ENCODE measurements at regions not wholly inside any gene's neighbourhood (a gene's known extent, or its start where the extent isn't known, plus 50 kb on each side); places are given as distances from the start of the nearest gene placed in this dataset.

DNA sequence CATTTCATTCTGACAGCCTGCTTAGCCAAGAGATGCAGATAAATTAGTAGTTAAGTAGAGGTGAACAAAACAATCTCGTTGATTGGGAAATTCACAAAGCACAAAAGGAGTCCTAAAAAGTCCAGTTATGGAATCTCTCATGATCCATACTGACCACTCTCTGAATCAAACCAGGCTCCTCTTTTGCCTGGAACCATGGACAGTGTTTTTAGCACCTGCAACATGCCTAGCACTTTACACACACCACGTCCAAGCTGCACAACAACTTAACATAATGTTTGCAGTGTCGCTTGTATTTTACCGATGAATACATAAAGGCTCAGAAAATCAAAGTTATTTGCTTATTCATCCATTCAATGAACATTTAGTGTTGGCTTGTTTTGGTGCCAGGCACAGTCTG lies 101.8 kb upstream of the ST8SIA2 start:
- ChIA-PET CTCF (no interaction called here), POLR2A (no interaction called here)
- Histone ChIP-seq H3K27ac (ENCODE audit: extremely low read depth, low read depth, low read length) (no peak overlapping the region), H3K9me3 (ENCODE audit: control insufficient read depth, insufficient read depth, low read depth, low read length) (no peaks in the 10 kb centered on the region; the same call in 1 of the 2 replicates), H3K4me3 (ENCODE audit: low read depth, low read length) (no peak overlapping the region), H3K4me1 (ENCODE audit: control insufficient read depth, insufficient read depth, low read length) (no peaks in the 10 kb centered on the region), H3K36me3 (ENCODE audit: control insufficient read depth in 2 of 2, insufficient read depth in 1 of 2, low read length in 2 of 2) (no peaks in the 10 kb centered on the region)
- TF ChIP-seq, protein P1, sequence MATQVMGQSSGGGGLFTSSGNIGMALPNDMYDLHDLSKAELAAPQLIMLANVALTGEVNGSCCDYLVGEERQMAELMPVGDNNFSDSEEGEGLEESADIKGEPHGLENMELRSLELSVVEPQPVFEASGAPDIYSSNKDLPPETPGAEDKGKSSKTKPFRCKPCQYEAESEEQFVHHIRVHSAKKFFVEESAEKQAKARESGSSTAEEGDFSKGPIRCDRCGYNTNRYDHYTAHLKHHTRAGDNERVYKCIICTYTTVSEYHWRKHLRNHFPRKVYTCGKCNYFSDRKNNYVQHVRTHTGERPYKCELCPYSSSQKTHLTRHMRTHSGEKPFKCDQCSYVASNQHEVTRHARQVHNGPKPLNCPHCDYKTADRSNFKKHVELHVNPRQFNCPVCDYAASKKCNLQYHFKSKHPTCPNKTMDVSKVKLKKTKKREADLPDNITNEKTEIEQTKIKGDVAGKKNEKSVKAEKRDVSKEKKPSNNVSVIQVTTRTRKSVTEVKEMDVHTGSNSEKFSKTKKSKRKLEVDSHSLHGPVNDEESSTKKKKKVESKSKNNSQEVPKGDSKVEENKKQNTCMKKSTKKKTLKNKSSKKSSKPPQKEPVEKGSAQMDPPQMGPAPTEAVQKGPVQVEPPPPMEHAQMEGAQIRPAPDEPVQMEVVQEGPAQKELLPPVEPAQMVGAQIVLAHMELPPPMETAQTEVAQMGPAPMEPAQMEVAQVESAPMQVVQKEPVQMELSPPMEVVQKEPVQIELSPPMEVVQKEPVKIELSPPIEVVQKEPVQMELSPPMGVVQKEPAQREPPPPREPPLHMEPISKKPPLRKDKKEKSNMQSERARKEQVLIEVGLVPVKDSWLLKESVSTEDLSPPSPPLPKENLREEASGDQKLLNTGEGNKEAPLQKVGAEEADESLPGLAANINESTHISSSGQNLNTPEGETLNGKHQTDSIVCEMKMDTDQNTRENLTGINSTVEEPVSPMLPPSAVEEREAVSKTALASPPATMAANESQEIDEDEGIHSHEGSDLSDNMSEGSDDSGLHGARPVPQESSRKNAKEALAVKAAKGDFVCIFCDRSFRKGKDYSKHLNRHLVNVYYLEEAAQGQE (tag by site-specific recombination; IDR thresholded peaks at IDR 0.05): peak; percentile 45; the same call in 1 of the 2 replicates
- TF ChIP-seq, protein P2, sequence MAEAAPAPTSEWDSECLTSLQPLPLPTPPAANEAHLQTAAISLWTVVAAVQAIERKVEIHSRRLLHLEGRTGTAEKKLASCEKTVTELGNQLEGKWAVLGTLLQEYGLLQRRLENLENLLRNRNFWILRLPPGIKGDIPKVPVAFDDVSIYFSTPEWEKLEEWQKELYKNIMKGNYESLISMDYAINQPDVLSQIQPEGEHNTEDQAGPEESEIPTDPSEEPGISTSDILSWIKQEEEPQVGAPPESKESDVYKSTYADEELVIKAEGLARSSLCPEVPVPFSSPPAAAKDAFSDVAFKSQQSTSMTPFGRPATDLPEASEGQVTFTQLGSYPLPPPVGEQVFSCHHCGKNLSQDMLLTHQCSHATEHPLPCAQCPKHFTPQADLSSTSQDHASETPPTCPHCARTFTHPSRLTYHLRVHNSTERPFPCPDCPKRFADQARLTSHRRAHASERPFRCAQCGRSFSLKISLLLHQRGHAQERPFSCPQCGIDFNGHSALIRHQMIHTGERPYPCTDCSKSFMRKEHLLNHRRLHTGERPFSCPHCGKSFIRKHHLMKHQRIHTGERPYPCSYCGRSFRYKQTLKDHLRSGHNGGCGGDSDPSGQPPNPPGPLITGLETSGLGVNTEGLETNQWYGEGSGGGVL (tag by site-specific recombination; IDR thresholded peaks at IDR 0.05): no peak

DNA sequence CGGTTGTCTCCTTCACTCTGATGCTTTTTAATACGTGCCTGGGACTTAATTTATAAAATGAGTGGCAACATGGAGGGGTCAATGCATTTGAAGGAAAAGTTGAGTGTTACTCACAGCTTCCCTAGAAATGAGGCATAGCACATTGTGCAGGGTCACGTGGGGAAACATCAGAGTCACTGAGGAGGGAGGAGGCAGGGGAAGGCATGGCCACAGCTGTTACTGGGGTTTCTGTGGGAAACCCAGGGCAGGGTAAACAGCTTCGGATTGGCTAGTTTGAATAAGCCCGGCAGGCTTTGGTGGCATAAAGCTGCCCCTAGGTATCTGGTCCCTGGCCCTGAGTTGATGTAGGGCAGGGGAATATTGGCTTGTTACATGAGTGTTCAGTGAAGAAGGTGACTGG lies 98.9 kb upstream of the ST8SIA2 start:
- Histone ChIP-seq H3K9me3 (ENCODE audit: control insufficient read depth, insufficient read depth, low read depth, low read length) (no peaks in the 10 kb centered on the region), H3K4me1 (ENCODE audit: control insufficient read depth, insufficient read depth, low read length) (no peaks in the 10 kb centered on the region), H3K4me3 (ENCODE audit: low read depth, low read length) (no peak overlapping the region), H3K27ac (ENCODE audit: extremely low read depth, low read depth, low read length) (no peak overlapping the region), H3K36me3 (ENCODE audit: control insufficient read depth in 2 of 2, insufficient read depth in 1 of 2, low read length in 2 of 2) (no peaks in the 10 kb centered on the region)
- ChIA-PET POLR2A (no interaction called here), CTCF (interaction anchor here (0.6 to 1.0 kb wide), 3 partner anchors 12 to 203 kb away, joined by 3 to 6 read pairs (median 4); no protein-coding TSS in a partner anchor)
- TF ChIP-seq ZNF776 (tag by site-specific recombination; IDR thresholded peaks at IDR 0.05; ENCODE audit: borderline replicate concordance) (no peak), ZNF677 (tag by site-specific recombination; IDR thresholded peaks at IDR 0.05) (no peak), ZNF596 (tag by site-specific recombination; IDR thresholded peaks at IDR 0.05) (no peak), ZNF175 (tag by site-specific recombination; IDR thresholded peaks at IDR 0.05) (no peak), ZNF146 (tag by site-specific recombination; IDR thresholded peaks at IDR 0.05) (no peak), ZSCAN30 (tag by site-specific recombination; IDR thresholded peaks at IDR 0.05) (no peak), ZNF555 (tag by site-specific recombination; conservative IDR thresholded peaks at IDR 0.05) (no peak), ZNF530 (tag by site-specific recombination; IDR thresholded peaks at IDR 0.05; ENCODE audit: low read depth) (no peak), GLI4 (tag by site-specific recombination; IDR thresholded peaks at IDR 0.05) (no peak)
- TF ChIP-seq, protein P3, sequence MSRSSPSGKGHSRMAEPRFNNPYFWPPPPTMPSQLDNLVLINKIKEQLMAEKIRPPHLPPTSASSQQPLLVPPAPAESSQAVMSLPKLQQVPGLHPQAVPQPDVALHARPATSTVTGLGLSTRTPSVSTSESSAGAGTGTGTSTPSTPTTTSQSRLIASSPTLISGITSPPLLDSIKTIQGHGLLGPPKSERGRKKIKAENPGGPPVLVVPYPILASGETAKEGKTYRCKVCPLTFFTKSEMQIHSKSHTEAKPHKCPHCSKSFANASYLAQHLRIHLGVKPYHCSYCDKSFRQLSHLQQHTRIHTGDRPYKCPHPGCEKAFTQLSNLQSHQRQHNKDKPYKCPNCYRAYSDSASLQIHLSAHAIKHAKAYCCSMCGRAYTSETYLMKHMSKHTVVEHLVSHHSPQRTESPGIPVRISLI (tag by site-specific recombination; IDR thresholded peaks at IDR 0.05): no peak

DNA sequence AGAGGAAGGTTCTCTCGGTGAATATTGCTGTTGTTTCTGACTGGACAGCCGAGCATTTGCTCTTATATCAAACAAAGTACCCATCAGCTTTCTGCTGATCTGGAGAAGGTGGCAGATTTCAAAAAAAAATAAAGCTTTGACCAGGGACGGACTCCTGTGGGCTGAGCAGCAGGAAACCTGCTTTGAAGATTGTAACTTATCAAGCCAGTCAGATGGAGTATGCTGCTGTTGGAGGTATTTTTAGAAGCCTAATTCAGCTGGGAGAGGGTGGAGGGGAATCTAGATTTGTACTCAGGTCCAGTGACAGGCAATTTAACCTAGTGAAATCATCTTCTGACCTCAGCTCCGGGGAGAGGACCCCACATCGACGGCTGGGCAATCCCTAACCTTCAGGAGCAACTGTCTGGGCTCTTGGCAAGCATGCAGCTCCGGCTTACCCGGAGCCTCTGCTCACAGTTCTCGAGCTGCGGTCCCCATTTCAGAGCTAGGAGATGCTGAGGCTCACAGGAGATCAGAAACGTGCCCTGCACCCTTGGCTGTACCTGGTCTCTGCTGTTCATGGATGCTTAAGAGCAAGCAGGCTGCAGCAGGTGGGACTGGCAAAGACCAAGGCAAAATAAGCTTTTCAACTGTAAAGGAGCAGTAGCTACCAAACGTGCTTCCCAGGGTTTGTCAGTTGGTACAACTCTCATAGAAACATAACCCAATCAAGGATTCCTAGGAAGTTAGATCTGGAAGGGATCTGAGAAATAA lies 89.3 kb upstream of the ST8SIA2 start:
- no peaks in the 10 kb centered on the region for H3K4me1 ChIP-seq (ENCODE audit: control insufficient read depth, insufficient read depth, low read length)
- CTCF ChIA-PET: interaction anchor here (1.3 kb wide), 1 partner anchor 210 kb away, joined by 4 read pairs; no protein-coding TSS in a partner anchor
- H3K27ac ChIP-seq (ENCODE audit: extremely low read depth, low read depth, low read length): no peak overlapping the region
- POLR2A ChIA-PET: no interaction called here
- H3K9me3 ChIP-seq (ENCODE audit: control insufficient read depth, insufficient read depth, low read depth, low read length): no peaks in the 10 kb centered on the region
- no peaks in the 10 kb centered on the region for H3K36me3 ChIP-seq (ENCODE audit: control insufficient read depth in 2 of 2, insufficient read depth in 1 of 2, low read length in 2 of 2)
- no peak overlapping the region for H3K4me3 ChIP-seq (ENCODE audit: low read depth, low read length)
- TF ChIP-seq, protein P4, sequence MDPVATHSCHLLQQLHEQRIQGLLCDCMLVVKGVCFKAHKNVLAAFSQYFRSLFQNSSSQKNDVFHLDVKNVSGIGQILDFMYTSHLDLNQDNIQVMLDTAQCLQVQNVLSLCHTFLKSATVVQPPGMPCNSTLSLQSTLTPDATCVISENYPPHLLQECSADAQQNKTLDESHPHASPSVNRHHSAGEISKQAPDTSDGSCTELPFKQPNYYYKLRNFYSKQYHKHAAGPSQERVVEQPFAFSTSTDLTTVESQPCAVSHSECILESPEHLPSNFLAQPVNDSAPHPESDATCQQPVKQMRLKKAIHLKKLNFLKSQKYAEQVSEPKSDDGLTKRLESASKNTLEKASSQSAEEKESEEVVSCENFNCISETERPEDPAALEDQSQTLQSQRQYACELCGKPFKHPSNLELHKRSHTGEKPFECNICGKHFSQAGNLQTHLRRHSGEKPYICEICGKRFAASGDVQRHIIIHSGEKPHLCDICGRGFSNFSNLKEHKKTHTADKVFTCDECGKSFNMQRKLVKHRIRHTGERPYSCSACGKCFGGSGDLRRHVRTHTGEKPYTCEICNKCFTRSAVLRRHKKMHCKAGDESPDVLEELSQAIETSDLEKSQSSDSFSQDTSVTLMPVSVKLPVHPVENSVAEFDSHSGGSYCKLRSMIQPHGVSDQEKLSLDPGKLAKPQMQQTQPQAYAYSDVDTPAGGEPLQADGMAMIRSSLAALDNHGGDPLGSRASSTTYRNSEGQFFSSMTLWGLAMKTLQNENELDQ (tag by site-specific recombination; IDR thresholded peaks at IDR 0.05; ENCODE audit: low read depth): no peak
- TF ChIP-seq, protein P5, sequence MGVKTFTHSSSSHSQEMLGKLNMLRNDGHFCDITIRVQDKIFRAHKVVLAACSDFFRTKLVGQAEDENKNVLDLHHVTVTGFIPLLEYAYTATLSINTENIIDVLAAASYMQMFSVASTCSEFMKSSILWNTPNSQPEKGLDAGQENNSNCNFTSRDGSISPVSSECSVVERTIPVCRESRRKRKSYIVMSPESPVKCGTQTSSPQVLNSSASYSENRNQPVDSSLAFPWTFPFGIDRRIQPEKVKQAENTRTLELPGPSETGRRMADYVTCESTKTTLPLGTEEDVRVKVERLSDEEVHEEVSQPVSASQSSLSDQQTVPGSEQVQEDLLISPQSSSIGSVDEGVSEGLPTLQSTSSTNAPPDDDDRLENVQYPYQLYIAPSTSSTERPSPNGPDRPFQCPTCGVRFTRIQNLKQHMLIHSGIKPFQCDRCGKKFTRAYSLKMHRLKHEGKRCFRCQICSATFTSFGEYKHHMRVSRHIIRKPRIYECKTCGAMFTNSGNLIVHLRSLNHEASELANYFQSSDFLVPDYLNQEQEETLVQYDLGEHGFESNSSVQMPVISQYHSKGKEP (tag by site-specific recombination; IDR thresholded peaks at IDR 0.05): no peak
- TF ChIP-seq, protein P1 (tag by site-specific recombination; IDR thresholded peaks at IDR 0.05): no peak
- no peak for TF ChIP-seq ZNF621 (tag by site-specific recombination; IDR thresholded peaks at IDR 0.05)

Measured in HEK293 (cell line).